Stimulated activated memory B cell treated with anti-CD40 and anti-IgM and Interleukin-4, amounts not matched to agents 10 μg/mL and 1 μg/mL and 100 μg/mL, for 72 hours (primary cell): ENCODE measurements at regions not wholly inside any gene's neighbourhood (a gene's known extent, or its start where the extent isn't known, plus 50 kb on each side); places are given as distances from the start of the nearest gene placed in this dataset.

Experiments used
- ATAC-seq: fragments of 150-1000 bp; cut with Tn5 transposase; 2 replicates; pipeline ENCODE4 v1.10.0; 2021
- H3K27ac Mint-ChIP-seq: one replicate; pipeline ENCODE4 v1.8.0; 2022; ENCODE audit warnings: mild to moderate bottlenecking, mixed read lengths
- H3K27me3 Mint-ChIP-seq: one replicate; pipeline ENCODE4 v1.8.0; 2022; ENCODE audit warnings: mixed read lengths
- H3K36me3 Mint-ChIP-seq: one replicate; pipeline ENCODE4 v1.8.0; 2022; ENCODE audit warnings: mixed read lengths
- H3K4me1 Mint-ChIP-seq: one replicate; pipeline ENCODE4 v1.8.0; 2022; ENCODE audit warnings: mixed read lengths
- H3K4me3 Mint-ChIP-seq: one replicate; pipeline ENCODE4 v1.8.0; 2022; ENCODE audit warnings: mild to moderate bottlenecking, moderate library complexity, mixed read lengths
- H3K9me3 Mint-ChIP-seq: one replicate; pipeline ENCODE4 v1.8.0; 2022; ENCODE audit warnings: mixed read lengths

GRCh38 chr2:104415284-104415683 lies 438.6 kb upstream of the POU3F3 start:
- no peak for ATAC-seq
- H3K27ac Mint-ChIP-seq = no peak overlapping the region
- no peak overlapping the region for H3K4me3 Mint-ChIP-seq
- H3K27me3 Mint-ChIP-seq = peaks cover 24% of the 10 kb centered on the region
- no peaks in the 10 kb centered on the region for H3K9me3 Mint-ChIP-seq
- H3K36me3 Mint-ChIP-seq = no peaks in the 10 kb centered on the region
- no peaks in the 10 kb centered on the region for H3K4me1 Mint-ChIP-seq

GRCh38 chr2:104416339-104417000 lies 437.4 kb upstream of the POU3F3 start:
- Mint-ChIP-seq H3K4me1 (no peaks in the 10 kb centered on the region), H3K4me3 (no peak overlapping the region), H3K36me3 (no peaks in the 10 kb centered on the region), H3K27ac (no peak overlapping the region), H3K9me3 (no peaks in the 10 kb centered on the region), H3K27me3 (peaks cover 24% of the 10 kb centered on the region)
- no peak for ATAC-seq

DNA sequence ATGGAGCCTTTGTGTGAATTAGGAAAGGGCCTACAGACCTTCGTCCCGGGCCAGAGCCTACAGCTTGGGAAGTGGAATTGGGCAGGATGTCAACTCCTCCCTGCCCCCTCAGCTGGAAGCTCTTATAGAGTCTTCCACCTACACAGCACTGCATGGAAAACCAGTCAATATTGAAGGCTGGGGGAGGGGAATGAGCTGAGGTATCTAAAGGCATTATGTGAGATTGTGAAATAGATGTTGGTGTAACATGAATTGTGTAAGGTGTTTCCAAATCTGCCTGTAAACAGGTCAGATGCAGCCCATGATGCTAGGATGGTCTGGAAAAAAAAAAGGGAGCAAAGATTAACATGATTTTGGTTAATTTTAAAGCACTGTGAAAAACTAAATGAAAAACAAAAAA lies 433.5 kb upstream of the POU3F3 start:
- H3K9me3 Mint-ChIP-seq = no peaks in the 10 kb centered on the region
- H3K4me1 Mint-ChIP-seq = no peaks in the 10 kb centered on the region
- no peaks in the 10 kb centered on the region for H3K36me3 Mint-ChIP-seq
- H3K27me3 Mint-ChIP-seq = peaks cover 9% of the 10 kb centered on the region
- no peak for ATAC-seq
- no peak overlapping the region for H3K27ac Mint-ChIP-seq
- no peak overlapping the region for H3K4me3 Mint-ChIP-seq

GRCh38 chr2:104420953-104421352 lies 433.0 kb upstream of the POU3F3 start:
- Mint-ChIP-seq H3K9me3 (no peaks in the 10 kb centered on the region), H3K4me3 (no peak overlapping the region), H3K27me3 (peaks cover 4% of the 10 kb centered on the region), H3K36me3 (no peaks in the 10 kb centered on the region), H3K27ac (no peak overlapping the region), H3K4me1 (no peaks in the 10 kb centered on the region)
- no peak for ATAC-seq

GRCh38 chr2:104425850-104426595 lies 427.9 kb upstream of the POU3F3 start:
- Mint-ChIP-seq H3K4me3 (no peak overlapping the region), H3K27ac (no peak overlapping the region), H3K9me3 (no peaks in the 10 kb centered on the region), H3K4me1 (peaks cover 5% of the 10 kb centered on the region), H3K36me3 (no peaks in the 10 kb centered on the region), H3K27me3 (peaks cover 19% of the 10 kb centered on the region)
- ATAC-seq = no peak

DNA sequence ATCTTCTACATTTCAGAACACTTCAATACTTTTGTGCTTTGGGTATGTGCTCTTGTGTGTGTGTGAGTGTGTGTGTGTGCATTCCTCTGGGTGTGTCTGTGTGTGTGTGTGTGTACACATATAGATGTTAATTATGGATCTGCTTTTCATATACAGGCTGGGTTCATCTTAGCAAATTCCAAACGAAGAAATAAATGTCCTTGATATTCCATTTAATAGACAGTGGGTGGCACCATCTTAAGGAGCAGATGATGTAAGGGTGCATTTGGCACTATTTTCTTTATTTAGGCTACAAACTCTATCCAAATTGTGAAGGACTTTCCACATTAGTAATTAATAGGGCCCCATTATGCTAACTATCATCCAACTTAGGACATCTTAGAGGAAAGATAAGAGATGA lies 425.8 kb upstream of the POU3F3 start:
- Mint-ChIP-seq H3K27me3 (peaks cover 39% of the 10 kb centered on the region), H3K36me3 (no peaks in the 10 kb centered on the region), H3K27ac (no peak overlapping the region), H3K4me1 (peaks cover 5% of the 10 kb centered on the region), H3K4me3 (no peak overlapping the region), H3K9me3 (no peaks in the 10 kb centered on the region)
- no peak for ATAC-seq

DNA sequence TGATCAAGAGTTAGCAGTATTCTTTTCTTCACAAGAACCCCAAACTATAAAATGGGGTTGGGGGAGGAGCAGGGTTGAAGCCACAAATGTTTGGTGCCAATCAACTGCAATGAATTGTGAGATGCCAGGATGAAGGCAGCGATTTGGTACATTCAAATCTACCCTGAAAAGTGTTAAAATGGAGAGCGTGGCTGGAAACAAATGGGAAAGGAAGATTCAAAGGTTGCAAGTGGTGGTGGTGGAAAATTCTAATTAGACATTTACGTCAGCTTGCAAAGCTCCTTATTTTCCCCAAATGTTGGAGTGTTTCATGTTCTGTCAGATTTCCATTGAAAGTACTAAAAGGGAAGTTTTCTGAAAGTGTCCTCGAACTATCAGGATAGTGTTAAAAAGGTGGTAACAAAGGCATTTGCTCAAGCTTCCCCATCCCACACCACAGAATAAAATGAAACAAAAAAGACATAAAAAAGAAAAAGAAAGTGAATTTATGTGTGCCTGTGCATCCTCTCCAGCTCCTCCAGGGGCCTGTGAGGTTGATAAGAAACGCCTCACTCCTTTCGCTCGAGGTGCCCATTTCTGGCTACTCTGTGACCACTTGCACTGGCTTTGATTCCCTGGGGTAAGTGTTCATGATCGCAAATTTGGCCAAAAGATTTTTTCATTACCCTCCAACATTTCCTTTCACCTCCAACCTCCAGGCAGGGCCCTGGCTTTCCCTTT lies 424.1 kb upstream of the POU3F3 start:
- Mint-ChIP-seq H3K4me3 (no peak overlapping the region), H3K27ac (no peak overlapping the region)
- no peak for ATAC-seq

DNA sequence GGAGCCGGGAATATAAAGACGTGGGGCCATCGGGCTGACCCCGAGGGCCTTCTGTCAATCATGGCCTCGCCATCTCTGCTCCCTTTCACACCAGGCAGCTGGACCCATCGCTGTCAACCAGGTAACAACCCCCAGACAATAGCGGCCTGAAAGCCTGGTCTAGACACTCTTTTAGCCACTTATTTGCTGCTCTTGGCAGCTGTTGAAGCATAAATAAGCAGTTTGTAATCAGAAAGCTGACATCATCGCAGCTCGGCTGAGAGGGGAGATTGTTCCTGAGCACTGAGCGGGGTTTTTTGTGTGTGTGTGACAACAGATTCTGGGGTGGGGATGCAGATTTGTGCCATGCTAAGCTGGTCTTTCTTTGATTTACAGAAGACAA lies 423.6 kb upstream of the POU3F3 start:
- no peaks in the 10 kb centered on the region for H3K9me3 Mint-ChIP-seq
- peaks cover 61% of the 10 kb centered on the region for H3K27me3 Mint-ChIP-seq
- no peak overlapping the region for H3K4me3 Mint-ChIP-seq
- peaks cover 13% of the 10 kb centered on the region for H3K4me1 Mint-ChIP-seq
- no peak overlapping the region for H3K27ac Mint-ChIP-seq
- ATAC-seq = no peak
- no peaks in the 10 kb centered on the region for H3K36me3 Mint-ChIP-seq

More for the DNA sequence above, 424.1 kb upstream of the POU3F3 start:
- H3K9me3 Mint-ChIP-seq = no peaks in the 10 kb centered on the region
- peaks cover 12% of the 10 kb centered on the region for H3K4me1 Mint-ChIP-seq
- H3K27me3 Mint-ChIP-seq = peaks cover 55% of the 10 kb centered on the region
- H3K36me3 Mint-ChIP-seq = no peaks in the 10 kb centered on the region

DNA sequence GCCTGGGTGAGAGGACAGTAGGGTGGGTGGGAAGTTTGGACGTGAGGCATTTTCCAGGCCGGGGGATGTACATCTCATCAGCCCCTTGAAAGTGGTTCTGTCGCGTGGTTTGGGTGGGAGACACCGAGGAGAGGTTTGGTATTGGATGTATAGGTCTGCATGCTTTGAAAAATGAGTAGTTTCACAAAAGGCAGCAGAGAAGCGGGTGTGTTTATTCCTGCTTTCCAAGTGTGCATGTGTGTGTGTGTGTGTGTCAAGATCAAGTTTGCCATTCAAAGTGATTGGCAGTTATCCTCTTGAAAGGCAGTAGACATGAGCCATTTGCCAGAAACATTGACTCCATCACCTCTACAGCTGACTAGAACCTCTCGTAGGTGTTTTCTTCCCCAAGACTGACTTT lies 423.1 kb upstream of the POU3F3 start:
- H3K27ac Mint-ChIP-seq = no peak overlapping the region
- no peaks in the 10 kb centered on the region for H3K9me3 Mint-ChIP-seq
- H3K4me3 Mint-ChIP-seq = no peak overlapping the region
- no peak for ATAC-seq
- H3K27me3 Mint-ChIP-seq = peaks cover 65% of the 10 kb centered on the region
- peaks cover 13% of the 10 kb centered on the region for H3K4me1 Mint-ChIP-seq
- no peaks in the 10 kb centered on the region for H3K36me3 Mint-ChIP-seq

- peaks cover 13% of the 10 kb centered on the region for H3K4me1 Mint-ChIP-seq
- peaks cover 65% of the 10 kb centered on the region for H3K27me3 Mint-ChIP-seq
- no peak overlapping the region for H3K27ac Mint-ChIP-seq
- no peak overlapping the region for H3K4me3 Mint-ChIP-seq
- no peaks in the 10 kb centered on the region for H3K9me3 Mint-ChIP-seq
- no peaks in the 10 kb centered on the region for H3K36me3 Mint-ChIP-seq
- ATAC-seq = no peak
These were observed 422.2 kb upstream of the POU3F3 start for GRCh38 chr2:104431701-104432121.

- Mint-ChIP-seq H3K4me1 (peaks cover 13% of the 10 kb centered on the region), H3K27ac (no peak overlapping the region), H3K4me3 (no peak overlapping the region), H3K36me3 (no peaks in the 10 kb centered on the region), H3K27me3 (peaks cover 65% of the 10 kb centered on the region), H3K9me3 (no peaks in the 10 kb centered on the region)
- ATAC-seq = no peak
These were observed 421.5 kb upstream of the POU3F3 start for GRCh38 chr2:104432401-104432800.

GRCh38 chr2:104432991-104433390 lies 420.9 kb upstream of the POU3F3 start:
- Mint-ChIP-seq H3K4me3 (no peak overlapping the region), H3K4me1 (peaks cover 13% of the 10 kb centered on the region), H3K9me3 (no peaks in the 10 kb centered on the region), H3K36me3 (no peaks in the 10 kb centered on the region), H3K27ac (no peak overlapping the region), H3K27me3 (peaks cover 65% of the 10 kb centered on the region)
- ATAC-seq = no peak

DNA sequence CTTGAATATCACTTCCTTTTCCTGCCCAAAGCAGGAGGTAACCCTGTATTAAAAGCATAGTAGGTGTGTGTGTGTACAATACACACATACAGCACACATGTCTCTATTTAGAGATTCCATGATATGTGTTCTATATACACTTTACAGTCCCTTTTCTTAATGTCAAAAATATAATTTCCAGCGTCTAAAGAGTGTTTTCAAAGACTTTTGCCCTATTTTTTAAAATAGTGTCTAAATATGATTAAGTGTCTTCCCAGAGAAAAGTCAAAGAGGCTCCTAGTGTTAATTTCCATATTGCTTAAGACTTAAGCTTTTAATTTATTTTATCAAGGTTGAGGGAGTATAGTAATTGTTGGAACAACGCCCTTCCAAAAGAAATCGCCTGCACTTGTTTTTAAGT lies 420.3 kb upstream of the POU3F3 start:
- ATAC-seq = no peak
- Mint-ChIP-seq H3K27me3 (peaks cover 65% of the 10 kb centered on the region), H3K4me1 (peaks cover 13% of the 10 kb centered on the region), H3K27ac (no peak overlapping the region), H3K9me3 (no peaks in the 10 kb centered on the region), H3K4me3 (no peak overlapping the region), H3K36me3 (no peaks in the 10 kb centered on the region)

DNA sequence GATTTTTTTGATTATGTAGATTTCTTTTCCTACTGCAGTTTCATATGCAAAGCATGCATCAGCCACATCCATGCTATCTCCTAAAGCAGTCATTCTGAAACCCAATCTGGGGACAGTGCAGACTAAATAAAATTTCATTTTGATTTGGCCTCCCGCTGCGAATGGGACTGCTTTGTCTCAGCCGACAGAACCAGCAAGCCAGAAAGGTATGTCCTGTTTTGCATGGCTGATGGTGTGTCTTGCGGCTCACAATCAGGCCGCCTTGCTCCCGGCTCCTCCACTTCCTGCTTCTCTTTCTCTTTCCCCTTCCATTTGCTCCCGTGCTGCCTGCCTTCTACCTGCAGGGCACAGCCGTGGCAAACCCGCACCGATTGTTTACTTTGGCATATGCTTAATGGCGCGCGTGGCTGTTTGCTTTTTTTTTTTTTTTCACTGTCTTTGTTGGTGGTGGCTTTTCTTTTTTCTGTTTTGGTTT lies 419.6 kb upstream of the POU3F3 start:
- H3K36me3 Mint-ChIP-seq = no peaks in the 10 kb centered on the region
- peaks cover 13% of the 10 kb centered on the region for H3K4me1 Mint-ChIP-seq
- peak overlapping the region; percentile 25 for H3K27ac Mint-ChIP-seq
- ATAC-seq = peak; percentile 54
- no peaks in the 10 kb centered on the region for H3K9me3 Mint-ChIP-seq
- peaks cover 63% of the 10 kb centered on the region for H3K27me3 Mint-ChIP-seq
- H3K4me3 Mint-ChIP-seq = peak overlapping the region; percentile 73

DNA sequence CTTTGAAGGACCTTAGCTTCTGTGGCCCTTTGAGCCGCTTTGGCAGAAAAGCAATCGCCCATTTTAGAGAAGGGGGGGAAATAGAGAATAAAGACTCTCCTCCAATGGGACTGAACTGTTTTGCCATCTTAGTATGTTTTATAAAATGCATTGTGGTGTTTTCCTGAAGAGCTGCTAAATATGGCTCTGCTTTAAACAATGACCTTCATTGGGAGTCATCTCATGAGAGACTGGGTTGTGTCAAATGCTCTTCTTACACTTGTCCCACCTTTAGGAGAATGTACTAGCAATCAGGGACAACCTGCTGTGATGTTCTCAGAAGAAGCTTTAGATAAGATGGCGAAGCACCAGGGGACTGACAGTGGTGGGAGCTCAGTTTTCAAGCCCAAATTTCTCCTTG lies 418.9 kb upstream of the POU3F3 start:
- Mint-ChIP-seq H3K9me3 (no peaks in the 10 kb centered on the region), H3K27ac (peak overlapping the region; percentile 25), H3K27me3 (peaks cover 57% of the 10 kb centered on the region), H3K4me1 (peaks cover 12% of the 10 kb centered on the region), H3K36me3 (no peaks in the 10 kb centered on the region), H3K4me3 (peak overlapping the region; percentile 73)
- no peak for ATAC-seq
